ENCODE measurements at regions not wholly inside any gene's neighbourhood (a gene's known extent, or its start where the extent isn't known, plus 50 kb on each side); places are given as distances from the start of the nearest gene placed in this dataset.

- no TSS peak for BruUV-seq (replicated peaks)
- Histone ChIP-seq H3K9me1 (replicated peaks; ENCODE audit: control insufficient read depth, extremely low read depth, insufficient read depth, low read length) (no peaks in the 10 kb centered on the region), H3K4me2 (ENCODE audit: insufficient read depth, low read length) (no peak overlapping the region), H3K79me2 (ENCODE audit: control insufficient read depth, insufficient read depth, low read length) (no peaks in the 10 kb centered on the region), H3K4me1 (ENCODE audit: control insufficient read depth, extremely low read depth, insufficient read depth, low read length) (no peaks in the 10 kb centered on the region), H3K9ac (replicated peaks; ENCODE audit: extremely low read depth, insufficient read depth, low read length) (no peak overlapping the region), H4K20me1 (replicated peaks; ENCODE audit: control insufficient read depth, extremely low read depth, insufficient read depth, low read length) (no peaks in the 10 kb centered on the region), H3K4me3 (replicated peaks in 1 of 3; ENCODE audit: insufficient read depth in 1 of 3, low read depth in 1 of 3, low read length in 3 of 3) (no peak overlapping the region), H2AFZ (ENCODE audit: low read depth, low read length) (no peak overlapping the region), H3K36me3 (ENCODE audit: control insufficient read depth in 2 of 2, extremely low read depth in 1 of 2, insufficient read depth in 2 of 2, low read length in 2 of 2) (no peaks in the 10 kb centered on the region), H3K9me3 (replicated peaks; ENCODE audit: control insufficient read depth, insufficient read depth, low read length) (no peaks in the 10 kb centered on the region), H3K27ac (ENCODE audit: insufficient read depth, low read depth, low read length) (no peak overlapping the region), H3K27me3 (ENCODE audit: control insufficient read depth in 2 of 2, insufficient read depth in 2 of 2, low read length in 2 of 2) (no peaks in the 10 kb centered on the region)
- no peak for TF ChIP-seq GATA2 (IDR thresholded peaks at IDR 0.05; ENCODE audit: insufficient read depth, insufficient read length, low read depth, low read length)
- TF ChIP-seq POLR2AphosphoS5 (IDR thresholded peaks at IDR 0.05; ENCODE audit: insufficient read depth, low read depth, low read length): no peak
- TF ChIP-seq POLR2A (IDR thresholded peaks at IDR 0.05; ENCODE audit: low read depth, low read length): no peak
- TF ChIP-seq, protein P1, sequence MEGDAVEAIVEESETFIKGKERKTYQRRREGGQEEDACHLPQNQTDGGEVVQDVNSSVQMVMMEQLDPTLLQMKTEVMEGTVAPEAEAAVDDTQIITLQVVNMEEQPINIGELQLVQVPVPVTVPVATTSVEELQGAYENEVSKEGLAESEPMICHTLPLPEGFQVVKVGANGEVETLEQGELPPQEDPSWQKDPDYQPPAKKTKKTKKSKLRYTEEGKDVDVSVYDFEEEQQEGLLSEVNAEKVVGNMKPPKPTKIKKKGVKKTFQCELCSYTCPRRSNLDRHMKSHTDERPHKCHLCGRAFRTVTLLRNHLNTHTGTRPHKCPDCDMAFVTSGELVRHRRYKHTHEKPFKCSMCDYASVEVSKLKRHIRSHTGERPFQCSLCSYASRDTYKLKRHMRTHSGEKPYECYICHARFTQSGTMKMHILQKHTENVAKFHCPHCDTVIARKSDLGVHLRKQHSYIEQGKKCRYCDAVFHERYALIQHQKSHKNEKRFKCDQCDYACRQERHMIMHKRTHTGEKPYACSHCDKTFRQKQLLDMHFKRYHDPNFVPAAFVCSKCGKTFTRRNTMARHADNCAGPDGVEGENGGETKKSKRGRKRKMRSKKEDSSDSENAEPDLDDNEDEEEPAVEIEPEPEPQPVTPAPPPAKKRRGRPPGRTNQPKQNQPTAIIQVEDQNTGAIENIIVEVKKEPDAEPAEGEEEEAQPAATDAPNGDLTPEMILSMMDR (IDR thresholded peaks at IDR 0.05; ENCODE audit: extremely low read depth in 1 of 2, insufficient read depth in 1 of 2, low read depth in 1 of 2, low read length in 2 of 2): no peak
- TF ChIP-seq FOS (IDR thresholded peaks at IDR 0.05; ENCODE audit: borderline replicate concordance, insufficient read depth, low read length): no peak
- TF ChIP-seq, protein P2, sequence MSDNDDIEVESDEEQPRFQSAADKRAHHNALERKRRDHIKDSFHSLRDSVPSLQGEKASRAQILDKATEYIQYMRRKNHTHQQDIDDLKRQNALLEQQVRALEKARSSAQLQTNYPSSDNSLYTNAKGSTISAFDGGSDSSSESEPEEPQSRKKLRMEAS (IDR thresholded peaks at IDR 0.05; ENCODE audit: insufficient read depth, insufficient read length): no peak
- no peak for TF ChIP-seq JUN (IDR thresholded peaks at IDR 0.05; ENCODE audit: borderline replicate concordance, insufficient read depth, insufficient read length, low read depth)
- no peak for TF ChIP-seq EZH2 (IDR thresholded peaks at IDR 0.05; ENCODE audit: borderline replicate concordance, low read depth, low read length, severe bottlenecking)
- TF ChIP-seq MYC (IDR thresholded peaks at IDR 0.05; ENCODE audit: low read depth, low read length): no peak
- ChIA-PET POLR2A (no interaction called here), CTCF (no interaction called here)
- intact Hi-C loops (cut with micrococcal nuclease): no loop called here
- dilution Hi-C loops (cut with MboI; ENCODE audit: extremely low pct_ligation_motif_present, low sequenced_read_pairs): no loop called here
- FAIRE-seq (no peak), DNase-seq (ENCODE audit: low read depth, low spot score) (no peak)
Observed at GRCh38 chr5:159826351-159827214, 89.7 kb upstream of the ADRA1B start.
